Kasumi-1 (cell line): ENCODE measurements at regions not wholly inside any gene's neighbourhood (a gene's known extent, or its start where the extent isn't known, plus 50 kb on each side); places are given as distances from the start of the nearest gene placed in this dataset.
"Not testable (repeated sequence)": the region's sequence is repeated elsewhere in the genome, so short reads cannot be mapped to it uniquely, and the experiment has no call there.

Experiments used
- DNase-seq, 2 experiments: peaks; one replicate each; lab custom pipeline; 2025; lab: John Stamatoyannopoulos, UW

DNA sequence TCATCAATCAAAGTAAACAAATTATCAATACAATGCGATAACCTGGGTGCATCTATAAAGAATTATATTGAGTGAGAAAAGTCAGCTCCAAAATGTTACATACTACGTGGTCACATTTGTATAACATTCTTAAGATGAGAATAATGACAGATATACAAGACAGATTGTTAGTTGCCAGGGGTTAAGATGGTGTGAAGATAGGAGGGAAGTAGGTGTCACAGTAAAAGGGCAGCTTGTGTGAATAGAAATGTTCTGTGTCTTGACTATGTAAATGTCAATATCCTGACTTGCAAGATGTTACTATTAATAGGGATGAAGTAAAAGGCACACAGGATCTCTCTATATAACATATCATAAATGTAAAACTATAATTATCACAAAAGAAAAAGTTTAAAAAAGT lies 611.2 kb upstream of the SPRY2 start:
- no peak for DNase-seq

DNA sequence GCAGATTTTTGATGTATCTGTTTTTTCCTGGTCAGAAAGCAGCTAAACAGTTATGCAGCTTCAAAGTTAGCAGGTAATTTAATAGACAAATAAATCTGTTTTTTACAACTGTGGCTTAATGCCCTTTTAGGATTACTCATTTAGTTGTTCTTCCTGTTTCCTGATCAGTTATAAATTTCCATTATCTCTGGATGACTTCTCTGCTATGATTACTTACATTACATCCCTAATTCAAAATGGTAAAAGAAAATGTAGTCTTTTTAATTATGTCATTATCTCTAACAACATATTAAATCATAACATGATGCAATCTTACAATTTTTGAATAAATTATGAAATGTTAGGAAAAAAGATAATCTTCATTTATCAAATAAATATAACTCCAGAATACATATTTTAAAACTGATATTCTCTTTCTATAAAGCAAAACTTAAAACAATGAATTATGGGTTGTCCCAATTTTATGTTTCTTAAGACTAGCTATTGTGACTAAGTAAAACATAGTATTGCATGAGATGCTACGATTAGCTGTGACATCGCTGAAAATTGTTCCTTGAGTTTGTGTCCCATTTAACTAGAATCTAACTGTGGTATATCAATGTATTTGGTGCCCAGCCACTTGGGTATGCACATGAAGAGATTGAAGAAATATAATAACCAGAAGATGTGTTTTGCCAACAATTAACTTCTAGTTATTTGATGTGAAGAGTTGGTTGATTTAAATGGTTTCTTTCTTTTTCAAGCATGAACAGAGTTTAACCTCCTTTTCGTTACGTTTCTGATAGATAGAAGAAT lies 605.3 kb upstream of the SPRY2 start:
- no peak for DNase-seq

DNA sequence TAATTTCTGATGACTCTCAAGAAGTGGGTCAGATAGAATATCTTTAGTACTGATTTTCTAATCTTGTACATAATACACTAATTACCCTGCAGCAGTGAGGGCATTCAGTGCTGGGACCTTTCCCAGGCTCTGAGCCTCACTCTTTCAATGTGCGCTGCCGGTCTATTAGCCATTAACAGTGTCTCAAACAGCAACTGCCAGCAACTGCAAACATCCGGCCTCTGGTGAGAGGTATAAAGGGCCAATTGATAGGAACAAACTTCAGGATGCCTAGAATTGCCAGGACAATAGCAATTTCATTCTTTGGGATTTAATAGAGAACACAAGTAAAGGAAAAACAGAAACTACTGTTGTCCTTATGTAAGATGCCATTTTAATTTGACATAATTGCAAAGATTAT lies 604.4 kb upstream of the SPRY2 start:
- no peak for DNase-seq

DNA sequence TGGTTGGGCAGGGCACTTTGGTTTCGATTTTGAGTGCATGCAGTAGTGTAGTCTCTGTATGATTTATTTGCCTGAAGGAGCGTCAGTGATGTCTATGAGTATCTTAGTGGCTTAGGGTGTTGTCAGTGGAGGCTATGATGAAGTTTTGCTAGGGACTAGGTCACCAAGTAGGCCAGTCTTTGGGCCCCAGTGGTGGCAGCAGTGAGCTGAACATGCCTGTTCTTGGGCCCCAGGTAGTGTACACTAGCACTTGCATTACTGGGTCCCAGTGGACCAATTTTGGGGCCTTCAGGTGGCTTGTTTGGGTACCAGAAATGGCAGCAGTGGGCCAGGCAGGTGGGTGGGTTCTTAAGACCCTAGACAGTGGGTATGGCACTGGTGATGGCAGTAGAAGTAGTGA lies 598.7 kb upstream of the SPRY2 start:
- no peak for DNase-seq

DNA sequence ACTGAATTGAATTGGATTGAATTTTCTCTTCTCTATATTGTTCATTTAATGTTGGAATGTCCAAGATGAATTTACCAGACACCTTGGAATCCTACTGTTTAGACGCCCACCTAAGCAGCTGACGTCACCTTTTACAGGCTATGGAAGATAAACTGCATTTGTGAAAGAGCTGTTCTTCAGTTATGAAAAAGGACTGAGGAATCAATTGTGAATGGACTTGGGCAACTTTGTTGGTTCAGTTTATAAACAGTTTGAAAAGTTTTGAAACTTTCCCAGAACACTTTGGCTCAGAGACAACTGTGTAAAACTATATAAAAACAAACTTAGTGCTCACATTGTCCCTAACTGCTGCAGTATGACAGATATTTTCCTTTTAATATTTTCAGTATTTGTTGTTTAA lies 590.8 kb upstream of the SPRY2 start:
- no peak for DNase-seq

DNA sequence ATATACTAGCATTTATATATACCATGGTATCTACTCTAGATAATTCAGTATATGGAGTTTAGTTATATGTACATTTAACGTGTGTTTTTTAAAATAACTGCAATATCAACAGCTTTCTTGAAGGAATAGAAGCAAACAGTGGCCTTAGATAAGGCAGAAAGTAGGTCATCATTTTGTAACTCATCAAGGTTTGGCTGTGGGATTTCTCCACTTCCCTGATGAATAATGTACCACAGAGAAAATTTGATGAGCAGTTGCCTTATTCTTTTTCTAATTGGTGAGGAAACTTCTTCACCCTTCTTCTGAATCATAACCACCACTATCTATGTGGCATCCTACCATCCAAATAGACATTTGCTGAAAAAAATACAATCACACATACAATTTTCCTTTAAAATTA lies 590.2 kb upstream of the SPRY2 start:
- DNase-seq, result no peak

DNA sequence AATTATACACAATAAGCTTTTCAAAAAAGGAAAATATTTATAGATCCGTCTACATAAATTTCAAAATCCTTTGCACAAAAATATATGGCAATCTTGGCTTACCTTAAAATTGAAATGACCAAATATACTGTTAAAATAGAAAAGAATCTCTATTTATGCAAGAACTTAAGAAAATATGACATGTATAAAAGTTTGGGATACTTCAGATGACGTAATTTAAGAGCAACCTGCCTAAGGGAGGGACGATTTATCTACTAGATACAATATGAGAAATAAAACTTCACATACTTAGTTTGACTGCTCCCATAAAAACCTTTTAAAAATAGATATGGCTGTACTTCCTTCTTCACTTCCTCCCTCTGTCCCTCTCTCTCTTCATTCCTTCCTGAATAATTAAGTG lies 587.3 kb upstream of the SPRY2 start:
- DNase-seq, result no peak

DNA sequence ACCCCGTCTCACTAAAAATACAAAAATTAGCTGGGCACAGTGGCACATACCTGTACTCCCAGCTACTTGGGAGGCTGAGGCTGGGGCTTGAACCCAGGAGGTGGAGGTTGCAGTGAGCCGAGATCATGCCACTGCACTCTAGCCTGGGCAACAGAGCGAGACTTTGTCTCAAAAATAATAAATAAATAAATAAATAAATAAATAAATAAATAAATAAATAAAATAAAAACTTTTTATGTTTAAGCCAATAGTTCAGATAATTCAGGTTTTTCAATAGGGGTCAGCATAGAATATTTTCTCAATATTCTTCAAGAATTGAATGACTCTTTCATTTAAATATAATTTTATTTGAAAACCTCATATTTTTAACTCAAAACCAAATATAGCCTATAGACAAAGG lies 585.1 kb upstream of the SPRY2 start:
- not testable (repeated sequence) for DNase-seq

DNA sequence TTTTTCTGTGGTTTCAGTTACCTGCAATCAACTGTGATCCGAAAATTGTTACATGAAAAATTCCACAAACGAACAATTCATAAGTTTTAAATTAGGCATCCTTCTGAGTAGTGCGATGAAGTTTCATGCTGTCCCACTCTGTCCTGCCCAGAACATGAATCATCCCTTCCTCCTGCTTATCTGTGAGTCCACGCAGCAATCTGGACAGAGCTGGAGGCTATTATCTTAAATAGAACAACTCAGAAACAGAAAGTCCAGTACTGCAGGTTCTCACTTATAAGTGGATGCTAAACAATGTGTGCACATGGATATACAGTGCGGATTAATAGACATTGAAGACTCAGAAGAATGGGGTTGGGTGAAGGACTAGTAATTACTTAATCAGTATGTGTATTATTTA lies 583.7 kb upstream of the SPRY2 start:
- no peak for DNase-seq

DNA sequence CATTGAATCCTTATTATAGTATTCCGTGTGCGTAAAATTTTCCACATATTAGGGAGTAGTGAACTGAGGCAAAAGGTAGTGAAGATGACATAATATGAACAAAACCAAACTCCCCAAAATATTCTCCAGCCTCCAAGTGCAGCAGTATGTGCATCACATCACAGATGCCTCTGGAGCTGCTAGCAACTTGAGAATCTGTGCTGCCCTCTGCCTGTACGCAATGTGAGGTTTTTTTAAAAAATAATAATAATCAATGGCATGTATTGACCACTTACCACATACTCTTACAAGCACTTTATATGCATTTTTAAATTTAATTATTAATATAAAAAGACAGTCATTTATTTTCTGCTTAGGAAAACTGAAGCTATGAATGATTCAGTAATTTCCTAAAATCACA lies 583.0 kb upstream of the SPRY2 start:
- DNase-seq, result no peak

DNA sequence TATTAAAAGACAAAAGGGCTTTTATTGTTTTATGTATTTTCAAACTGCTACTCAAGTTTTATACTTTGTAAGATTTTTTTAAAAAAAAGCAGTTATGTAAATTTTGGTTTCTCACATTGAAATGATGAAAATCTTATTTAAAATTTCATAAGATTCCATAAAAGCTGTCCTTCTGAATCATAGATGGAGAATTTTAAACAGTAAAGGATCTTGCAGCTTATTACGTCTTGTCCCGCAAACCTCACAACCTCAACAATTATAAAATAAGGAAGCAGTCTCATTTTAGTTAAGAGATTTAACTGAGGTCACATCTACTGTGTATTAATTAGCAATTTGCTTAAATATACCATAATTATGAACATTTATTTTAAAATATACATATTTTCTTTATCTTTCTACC lies 581.0 kb upstream of the SPRY2 start:
- DNase-seq, result no peak

DNA sequence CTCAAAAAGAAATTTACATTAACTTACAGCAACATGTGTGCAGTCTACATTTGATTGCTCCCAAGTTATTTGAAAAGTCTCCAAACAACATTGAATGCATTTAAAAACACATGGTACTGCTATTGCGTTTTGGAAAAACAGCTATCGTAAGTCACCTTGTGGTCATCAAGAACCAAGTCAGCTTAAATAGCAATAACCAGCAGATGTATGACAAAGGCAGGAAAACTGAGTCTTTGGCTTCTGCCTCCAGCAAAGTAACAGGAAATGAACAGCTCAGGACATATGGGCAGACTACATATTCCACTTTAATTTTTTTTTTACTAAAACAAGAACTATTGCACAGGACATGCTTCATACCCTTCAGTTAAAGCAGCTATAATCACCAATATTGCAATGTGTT lies 580.6 kb upstream of the SPRY2 start:
- no peak for DNase-seq

DNA sequence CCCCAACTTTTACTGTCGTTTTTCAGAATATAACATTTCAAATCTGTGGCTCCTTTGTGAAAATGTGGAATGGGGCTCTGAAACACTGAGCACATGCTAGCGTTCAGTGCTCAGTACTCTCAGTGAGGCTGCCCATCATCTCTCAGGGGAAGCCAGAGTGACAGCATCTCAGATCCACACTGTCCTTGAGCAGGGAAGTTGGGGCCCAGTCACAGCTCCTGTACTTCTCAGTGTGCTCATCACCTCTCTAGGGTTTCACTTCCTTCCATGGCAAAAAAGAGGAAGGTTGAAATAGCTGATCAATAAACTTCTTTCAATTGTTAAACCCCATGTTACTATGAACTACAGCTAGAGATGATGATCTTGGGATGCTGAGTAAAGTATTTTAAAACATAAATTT lies 565.9 kb upstream of the SPRY2 start:
- DNase-seq, result no peak

DNA sequence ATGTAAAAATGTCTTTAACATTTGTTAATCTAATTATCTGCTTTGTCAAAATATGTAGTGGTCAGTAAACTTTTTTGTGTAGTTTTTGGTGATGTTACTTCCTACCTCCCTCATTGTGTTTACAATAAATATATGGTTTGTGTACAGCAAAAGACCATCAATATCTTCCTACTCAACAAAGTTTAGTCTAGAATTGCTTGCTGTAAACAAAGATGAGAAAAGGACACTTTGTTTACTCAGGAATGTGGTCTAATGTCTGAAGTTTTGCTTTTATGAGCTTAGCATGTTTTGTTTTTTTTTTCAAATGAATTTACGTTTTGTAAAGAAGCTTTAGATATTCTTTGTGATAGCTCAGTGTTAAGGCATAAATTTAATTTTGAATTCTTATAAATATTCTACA lies 563.5 kb upstream of the SPRY2 start:
- no peak for DNase-seq

DNA sequence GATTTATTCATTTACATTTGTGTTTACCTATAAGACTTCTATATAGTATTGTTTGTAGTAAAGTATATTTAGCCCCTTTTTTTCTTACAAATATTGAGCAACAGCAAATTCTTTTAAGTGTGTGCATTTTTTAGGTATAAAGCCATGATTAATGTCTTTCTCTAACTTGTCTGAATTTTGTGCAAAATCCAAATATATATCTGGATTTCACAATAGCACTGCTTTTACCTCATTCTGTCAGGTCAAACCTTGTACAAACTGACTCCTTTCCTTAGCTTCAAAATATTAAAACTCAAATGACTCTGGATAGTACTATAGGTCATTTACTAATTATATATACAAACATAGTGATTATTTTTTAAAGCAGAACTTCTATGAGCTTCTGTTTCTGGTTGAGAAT lies 563.0 kb upstream of the SPRY2 start:
- DNase-seq, result no peak

DNA sequence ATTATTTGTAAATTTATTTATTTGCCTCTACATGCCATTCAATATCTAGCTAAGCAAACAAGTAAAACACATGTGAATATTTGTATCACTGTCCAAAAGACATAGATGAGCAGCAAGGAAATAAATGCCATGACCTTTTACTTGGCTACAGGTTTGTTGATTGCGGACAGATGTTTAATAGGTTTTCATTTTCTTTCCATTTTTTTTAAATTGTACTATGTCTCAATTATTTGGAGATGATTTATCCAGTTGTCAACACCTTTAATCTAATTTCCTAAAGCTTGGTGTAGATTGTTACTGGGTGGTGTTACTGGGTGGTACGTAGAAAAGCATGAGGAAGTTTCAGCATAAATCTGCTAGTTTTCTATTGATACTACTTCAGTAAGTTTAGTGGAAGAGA lies 560.6 kb upstream of the SPRY2 start:
- no peak for DNase-seq

DNA sequence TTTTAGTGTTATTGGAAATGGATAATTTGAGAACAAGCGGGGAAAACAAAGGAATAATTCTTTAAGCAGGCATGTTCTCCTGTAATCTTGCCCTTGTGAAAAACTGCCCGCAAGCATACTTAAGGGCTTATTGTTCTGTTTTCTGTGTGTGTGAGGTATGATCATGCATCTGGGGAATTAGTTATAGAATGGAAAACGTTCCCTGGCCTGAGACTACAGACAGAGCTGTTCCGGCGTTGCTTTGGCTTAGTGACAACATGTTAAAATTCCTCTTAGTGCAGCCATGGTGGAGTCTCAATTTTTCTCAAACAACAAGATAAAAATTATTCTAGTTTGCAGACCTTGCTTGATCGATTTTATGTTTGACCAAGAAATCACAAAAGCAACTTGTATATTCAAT lies 560.2 kb upstream of the SPRY2 start:
- no peak for DNase-seq

DNA sequence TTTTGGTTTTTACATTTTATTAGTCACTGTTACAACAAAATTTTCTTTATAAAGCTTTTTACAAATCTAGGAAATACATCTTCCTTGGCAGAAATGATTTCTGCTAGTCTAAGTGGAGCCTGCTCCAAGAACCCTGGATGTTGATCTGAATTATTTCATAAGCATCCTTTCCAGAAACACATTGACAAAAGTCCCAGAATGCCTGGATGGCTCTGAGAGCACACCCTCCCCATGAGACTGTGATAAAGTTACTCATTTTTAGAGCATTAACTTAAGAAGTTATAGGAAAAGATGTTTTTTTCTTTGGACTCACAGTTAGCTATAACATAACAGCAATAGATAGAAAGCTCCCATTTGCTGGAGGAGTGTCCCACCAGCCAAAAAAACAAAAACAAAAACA lies 559.6 kb upstream of the SPRY2 start:
- DNase-seq, result no peak

DNA sequence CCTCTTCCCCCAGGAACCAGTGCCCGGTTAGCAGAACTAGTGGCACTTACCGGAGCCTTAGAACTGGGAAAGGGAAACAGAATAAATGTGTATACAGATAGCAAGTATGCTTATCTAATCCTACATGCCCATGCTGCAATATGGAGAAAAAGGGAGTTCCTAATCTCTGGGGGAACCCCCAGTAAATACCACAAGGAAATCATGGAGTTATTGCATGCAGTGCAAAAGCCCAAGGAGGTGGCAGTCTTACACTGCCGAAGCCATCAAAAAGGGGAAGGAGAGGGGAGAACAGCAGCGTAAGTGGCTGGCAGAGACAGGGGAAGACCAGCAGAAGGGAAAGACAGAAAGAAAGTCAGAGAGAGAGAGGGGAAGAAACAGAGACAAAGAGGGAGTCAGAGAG lies 556.7 kb upstream of the SPRY2 start:
- peak; percentile 24 to 44 for DNase-seq

DNA sequence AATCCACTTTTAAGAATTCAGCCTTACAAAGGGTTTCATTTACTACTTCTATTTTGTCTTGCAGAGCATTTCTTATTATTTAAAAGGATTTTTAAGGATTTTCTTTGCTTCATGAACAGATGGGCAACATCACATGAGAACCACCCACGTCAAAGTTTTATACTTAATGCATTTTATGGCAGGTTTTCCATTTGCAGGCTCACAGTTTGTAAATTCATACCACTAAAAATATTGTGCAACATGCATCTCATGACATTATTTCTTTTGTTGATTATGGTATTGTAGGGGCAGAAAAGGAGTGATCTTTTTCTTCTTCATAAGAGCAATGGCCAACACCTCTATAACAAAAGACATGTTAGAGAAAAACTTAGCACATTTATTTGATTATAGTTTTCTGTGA lies 554.0 kb upstream of the SPRY2 start:
- DNase-seq, result no peak

DNA sequence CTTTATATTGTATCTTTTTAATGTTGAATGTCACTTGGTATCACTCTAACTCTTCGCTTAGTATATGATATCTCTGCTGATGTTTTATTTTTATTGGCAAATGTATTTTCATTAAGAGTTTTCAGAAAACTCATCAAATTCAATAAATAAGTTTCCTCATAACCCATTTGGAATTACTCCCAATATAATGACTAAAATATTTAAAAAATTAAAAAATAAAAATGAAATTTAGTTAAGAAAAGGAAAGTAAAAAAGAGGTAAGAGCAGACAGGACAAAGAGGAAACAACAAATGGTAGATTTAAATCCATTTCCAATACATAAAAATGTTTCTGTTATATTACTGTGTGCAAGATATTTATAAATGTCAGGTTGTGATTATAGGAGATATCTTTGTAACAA lies 548.9 kb upstream of the SPRY2 start:
- DNase-seq, result no peak

DNA sequence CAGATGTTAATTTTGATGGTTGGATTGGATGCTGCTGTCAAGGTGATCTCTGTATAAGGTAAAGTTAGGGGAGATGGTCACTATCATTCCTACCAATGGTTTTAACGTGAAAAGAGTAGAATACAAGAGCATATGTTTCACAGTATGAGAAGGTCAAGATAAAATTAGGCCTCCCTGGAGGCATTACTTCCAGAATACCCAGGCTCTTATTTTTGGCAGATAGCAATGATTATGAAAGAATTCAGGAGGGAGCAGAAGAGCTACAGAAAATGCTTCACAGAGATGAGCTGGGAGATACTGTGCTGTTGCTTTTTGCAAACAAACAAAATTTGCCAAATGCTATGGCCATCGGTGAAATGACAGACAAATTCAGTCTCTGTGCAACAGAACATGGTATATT lies 547.5 kb upstream of the SPRY2 start:
- DNase-seq, result no peak

DNA sequence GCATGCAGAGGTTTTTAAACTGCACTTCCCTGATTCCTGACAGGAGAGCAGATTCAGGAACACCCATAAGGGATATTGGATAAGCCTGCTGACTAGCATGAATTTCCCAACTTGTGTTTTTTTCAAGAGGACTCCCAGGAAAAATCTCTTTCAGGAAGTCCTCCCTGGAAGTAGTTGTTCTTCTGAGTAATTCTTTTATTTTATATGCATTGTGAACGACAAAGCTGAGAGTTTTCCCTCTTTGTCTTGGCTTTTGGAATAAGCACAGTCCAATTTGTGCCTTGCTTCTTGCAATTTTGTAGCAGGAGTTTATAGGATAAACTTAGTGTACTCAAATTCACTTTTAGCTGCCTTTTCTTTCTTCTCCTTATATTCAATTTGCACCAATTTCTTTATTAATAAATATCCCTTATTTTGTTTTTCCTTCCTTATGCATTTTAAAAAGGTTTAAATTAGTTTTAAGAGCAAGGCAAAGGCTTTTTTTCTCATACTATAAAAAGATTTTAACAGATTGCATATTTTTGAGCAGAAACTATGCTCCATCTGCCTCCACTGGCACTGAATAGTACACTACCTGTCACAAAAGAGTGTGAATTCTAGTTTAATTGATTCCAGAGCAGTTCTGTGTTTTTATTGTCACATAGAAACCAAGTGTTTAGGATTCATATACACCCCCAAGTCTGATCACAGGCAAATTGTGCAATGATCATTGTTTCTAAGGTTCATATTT lies 543.3 kb upstream of the SPRY2 start:
- no peak for DNase-seq

DNA sequence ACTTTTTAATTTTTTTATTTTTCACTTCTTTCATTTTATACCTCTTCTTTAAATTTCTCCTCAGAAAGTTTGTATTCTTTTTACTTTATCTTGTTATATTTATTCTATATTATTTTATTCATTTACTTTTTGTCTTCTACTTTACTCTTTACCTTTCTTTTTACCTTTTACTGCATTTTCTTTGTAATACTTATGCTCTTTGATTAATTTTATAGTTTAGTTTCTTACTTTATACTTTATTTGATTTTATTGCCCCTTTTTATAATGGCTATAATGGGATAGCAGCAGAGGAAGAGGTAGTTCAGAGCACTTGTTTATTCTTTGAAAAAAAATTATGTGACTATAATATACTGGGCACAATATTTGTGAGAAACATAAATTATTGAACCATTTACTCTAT lies 542.6 kb upstream of the SPRY2 start:
- DNase-seq, result no peak
